ENCODE measurements at regions not wholly inside any gene's neighbourhood (a gene's known extent, or its start where the extent isn't known, plus 50 kb on each side); places are given as distances from the start of the nearest gene placed in this dataset.

DNA sequence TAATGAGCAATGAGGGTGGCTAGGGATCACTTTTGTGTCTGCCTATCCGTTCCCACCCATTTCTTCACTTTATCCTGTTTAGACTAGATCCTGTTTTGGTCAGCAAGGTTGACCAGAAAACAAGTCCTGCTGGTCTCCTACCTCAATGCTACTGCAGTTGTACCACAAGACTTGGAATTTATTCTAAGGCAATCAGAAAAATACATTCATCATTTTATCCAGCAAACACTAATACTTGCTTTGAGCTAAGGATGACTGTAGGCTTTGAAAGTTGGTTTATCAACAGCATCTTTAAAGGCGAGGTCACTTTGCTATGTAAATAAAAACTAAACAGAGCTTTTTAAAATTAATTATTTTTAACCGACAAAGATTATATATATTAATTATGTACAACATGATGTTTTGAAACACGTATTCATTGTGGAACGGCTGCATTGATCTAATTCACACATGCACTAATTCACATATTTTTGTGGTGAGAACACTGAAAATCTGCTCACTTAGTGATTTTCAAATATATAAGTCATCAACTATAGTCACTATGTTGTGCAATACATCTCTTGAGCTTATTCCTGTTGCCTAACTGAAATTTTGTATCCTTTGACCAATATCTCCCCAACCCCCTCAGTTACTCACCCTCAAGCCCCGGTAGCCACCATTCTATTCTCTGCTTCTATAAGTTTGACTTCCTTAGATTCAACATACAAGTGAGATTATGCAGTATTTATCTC lies 125.9 kb upstream of the HS3ST3A1 start (continued):
- TF ChIP-seq, protein P1, sequence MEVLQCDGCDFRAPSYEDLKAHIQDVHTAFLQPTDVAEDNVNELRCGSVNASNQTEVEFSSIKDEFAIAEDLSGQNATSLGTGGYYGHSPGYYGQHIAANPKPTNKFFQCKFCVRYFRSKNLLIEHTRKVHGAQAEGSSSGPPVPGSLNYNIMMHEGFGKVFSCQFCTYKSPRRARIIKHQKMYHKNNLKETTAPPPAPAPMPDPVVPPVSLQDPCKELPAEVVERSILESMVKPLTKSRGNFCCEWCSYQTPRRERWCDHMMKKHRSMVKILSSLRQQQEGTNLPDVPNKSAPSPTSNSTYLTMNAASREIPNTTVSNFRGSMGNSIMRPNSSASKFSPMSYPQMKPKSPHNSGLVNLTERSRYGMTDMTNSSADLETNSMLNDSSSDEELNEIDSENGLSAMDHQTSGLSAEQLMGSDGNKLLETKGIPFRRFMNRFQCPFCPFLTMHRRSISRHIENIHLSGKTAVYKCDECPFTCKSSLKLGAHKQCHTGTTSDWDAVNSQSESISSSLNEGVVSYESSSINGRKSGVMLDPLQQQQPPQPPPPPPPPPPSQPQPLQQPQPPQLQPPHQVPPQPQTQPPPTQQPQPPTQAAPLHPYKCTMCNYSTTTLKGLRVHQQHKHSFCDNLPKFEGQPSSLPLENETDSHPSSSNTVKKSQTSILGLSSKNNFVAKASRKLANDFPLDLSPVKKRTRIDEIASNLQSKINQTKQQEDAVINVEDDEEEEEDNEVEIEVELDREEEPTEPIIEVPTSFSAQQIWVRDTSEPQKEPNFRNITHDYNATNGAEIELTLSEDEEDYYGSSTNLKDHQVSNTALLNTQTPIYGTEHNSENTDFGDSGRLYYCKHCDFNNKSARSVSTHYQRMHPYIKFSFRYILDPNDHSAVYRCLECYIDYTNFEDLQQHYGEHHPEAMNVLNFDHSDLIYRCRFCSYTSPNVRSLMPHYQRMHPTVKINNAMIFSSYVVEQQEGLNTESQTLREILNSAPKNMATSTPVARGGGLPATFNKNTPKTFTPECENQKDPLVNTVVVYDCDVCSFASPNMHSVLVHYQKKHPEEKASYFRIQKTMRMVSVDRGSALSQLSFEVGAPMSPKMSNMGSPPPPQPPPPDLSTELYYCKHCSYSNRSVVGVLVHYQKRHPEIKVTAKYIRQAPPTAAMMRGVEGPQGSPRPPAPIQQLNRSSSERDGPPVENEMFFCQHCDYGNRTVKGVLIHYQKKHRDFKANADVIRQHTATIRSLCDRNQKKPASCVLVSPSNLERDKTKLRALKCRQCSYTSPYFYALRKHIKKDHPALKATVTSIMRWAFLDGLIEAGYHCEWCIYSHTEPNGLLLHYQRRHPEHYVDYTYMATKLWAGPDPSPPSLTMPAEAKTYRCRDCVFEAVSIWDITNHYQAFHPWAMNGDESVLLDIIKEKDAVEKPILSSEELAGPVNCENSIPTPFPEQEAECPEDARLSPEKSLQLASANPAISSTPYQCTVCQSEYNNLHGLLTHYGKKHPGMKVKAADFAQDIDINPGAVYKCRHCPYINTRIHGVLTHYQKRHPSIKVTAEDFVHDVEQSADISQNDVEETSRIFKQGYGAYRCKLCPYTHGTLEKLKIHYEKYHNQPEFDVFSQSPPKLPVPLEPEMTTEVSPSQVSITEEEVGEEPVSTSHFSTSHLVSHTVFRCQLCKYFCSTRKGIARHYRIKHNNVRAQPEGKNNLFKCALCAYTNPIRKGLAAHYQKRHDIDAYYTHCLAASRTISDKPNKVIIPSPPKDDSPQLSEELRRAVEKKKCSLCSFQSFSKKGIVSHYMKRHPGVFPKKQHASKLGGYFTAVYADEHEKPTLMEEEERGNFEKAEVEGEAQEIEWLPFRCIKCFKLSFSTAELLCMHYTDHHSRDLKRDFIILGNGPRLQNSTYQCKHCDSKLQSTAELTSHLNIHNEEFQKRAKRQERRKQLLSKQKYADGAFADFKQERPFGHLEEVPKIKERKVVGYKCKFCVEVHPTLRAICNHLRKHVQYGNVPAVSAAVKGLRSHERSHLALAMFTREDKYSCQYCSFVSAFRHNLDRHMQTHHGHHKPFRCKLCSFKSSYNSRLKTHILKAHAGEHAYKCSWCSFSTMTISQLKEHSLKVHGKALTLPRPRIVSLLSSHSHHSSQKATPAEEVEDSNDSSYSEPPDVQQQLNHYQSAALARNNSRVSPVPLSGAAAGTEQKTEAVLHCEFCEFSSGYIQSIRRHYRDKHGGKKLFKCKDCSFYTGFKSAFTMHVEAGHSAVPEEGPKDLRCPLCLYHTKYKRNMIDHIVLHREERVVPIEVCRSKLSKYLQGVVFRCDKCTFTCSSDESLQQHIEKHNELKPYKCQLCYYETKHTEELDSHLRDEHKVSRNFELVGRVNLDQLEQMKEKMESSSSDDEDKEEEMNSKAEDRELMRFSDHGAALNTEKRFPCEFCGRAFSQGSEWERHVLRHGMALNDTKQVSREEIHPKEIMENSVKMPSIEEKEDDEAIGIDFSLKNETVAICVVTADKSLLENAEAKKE (CRISPR knock-in tag; IDR thresholded peaks at IDR 0.05) = no peak

DNA sequence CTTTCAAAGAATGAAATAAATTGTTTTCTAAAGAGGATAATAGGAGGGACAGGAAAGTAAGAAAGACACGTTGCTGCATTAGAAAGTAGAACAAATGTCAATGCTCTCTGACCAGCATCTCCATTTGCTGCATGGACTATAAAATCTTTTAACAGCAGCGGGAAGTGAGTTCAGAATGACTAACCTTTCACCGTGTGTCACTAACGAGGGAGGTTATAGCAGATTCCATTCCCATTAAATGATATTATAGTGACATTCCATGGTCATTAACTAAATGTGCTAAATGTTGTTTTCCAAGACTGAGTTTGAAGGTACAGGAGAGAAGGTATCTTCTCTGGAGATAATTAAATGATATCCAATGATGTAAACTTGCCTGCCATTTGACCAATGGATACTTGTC lies 127.1 kb upstream of the HS3ST3A1 start:
- Histone ChIP-seq H3K79me2 (replicated peaks; ENCODE audit: insufficient read depth) (no peaks in the 10 kb centered on the region), H3K27me3 (ENCODE audit: insufficient read depth) (no peaks in the 10 kb centered on the region), H3K4me3 (no peak overlapping the region), H3K4me2 (no peak overlapping the region), H3K27ac (ENCODE audit: low read depth) (no peak overlapping the region), H4K20me1 (replicated peaks; ENCODE audit: insufficient read depth) (no peaks in the 10 kb centered on the region), H3F3A (replicated peaks; ENCODE audit: low read depth) (no peaks in the 10 kb centered on the region), H3K36me3 (ENCODE audit: insufficient read depth) (no peaks in the 10 kb centered on the region), H3K4me1 (ENCODE audit: insufficient read depth) (no peaks in the 10 kb centered on the region), H2AFZ (no peak overlapping the region), H3K9me2 (ENCODE audit: insufficient read depth) (0 out of 2 replicates have a peak, but pooled peaks cover 6% of the 10 kb centered on the region)
- no peaks in the 10 kb centered on the region for H3K4me1 Mint-ChIP-seq
- H3K4me3 Mint-ChIP-seq = no peak overlapping the region
- ATAC-seq (no peak), DNase-seq (ENCODE audit: low spot score) (no peak)
- H3K27ac Mint-ChIP-seq = no peak overlapping the region
- H3K36me3 Mint-ChIP-seq (ENCODE audit: low read depth) = peaks cover 8% of the 10 kb centered on the region
- peaks cover 2% of the 10 kb centered on the region for H3K27me3 Mint-ChIP-seq (ENCODE audit: insufficient read depth, low read depth, poor library complexity)
- peaks cover 15% of the 10 kb centered on the region for H3K9me3 Mint-ChIP-seq
- TF ChIP-seq POLR2AphosphoS5 (IDR thresholded peaks at IDR 0.05; ENCODE audit: low read depth) = no peak
- TF ChIP-seq EZH2phosphoT487 (IDR thresholded peaks at IDR 0.05; ENCODE audit: unreplicated experiment) = no peak
- TF ChIP-seq, protein P2, sequence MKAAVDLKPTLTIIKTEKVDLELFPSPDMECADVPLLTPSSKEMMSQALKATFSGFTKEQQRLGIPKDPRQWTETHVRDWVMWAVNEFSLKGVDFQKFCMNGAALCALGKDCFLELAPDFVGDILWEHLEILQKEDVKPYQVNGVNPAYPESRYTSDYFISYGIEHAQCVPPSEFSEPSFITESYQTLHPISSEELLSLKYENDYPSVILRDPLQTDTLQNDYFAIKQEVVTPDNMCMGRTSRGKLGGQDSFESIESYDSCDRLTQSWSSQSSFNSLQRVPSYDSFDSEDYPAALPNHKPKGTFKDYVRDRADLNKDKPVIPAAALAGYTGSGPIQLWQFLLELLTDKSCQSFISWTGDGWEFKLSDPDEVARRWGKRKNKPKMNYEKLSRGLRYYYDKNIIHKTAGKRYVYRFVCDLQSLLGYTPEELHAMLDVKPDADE (IDR thresholded peaks at IDR 0.05) = no peak
- TF ChIP-seq JUNB (IDR thresholded peaks at IDR 0.05; ENCODE audit: unreplicated experiment) = no peak
- no peak for TF ChIP-seq ZNF331 (CRISPR knock-in tag; IDR thresholded peaks at IDR 0.05; ENCODE audit: low read depth)
- no peak for TF ChIP-seq NANOG (IDR thresholded peaks at IDR 0.05; ENCODE audit: borderline replicate concordance)
- TF ChIP-seq, protein P3, sequence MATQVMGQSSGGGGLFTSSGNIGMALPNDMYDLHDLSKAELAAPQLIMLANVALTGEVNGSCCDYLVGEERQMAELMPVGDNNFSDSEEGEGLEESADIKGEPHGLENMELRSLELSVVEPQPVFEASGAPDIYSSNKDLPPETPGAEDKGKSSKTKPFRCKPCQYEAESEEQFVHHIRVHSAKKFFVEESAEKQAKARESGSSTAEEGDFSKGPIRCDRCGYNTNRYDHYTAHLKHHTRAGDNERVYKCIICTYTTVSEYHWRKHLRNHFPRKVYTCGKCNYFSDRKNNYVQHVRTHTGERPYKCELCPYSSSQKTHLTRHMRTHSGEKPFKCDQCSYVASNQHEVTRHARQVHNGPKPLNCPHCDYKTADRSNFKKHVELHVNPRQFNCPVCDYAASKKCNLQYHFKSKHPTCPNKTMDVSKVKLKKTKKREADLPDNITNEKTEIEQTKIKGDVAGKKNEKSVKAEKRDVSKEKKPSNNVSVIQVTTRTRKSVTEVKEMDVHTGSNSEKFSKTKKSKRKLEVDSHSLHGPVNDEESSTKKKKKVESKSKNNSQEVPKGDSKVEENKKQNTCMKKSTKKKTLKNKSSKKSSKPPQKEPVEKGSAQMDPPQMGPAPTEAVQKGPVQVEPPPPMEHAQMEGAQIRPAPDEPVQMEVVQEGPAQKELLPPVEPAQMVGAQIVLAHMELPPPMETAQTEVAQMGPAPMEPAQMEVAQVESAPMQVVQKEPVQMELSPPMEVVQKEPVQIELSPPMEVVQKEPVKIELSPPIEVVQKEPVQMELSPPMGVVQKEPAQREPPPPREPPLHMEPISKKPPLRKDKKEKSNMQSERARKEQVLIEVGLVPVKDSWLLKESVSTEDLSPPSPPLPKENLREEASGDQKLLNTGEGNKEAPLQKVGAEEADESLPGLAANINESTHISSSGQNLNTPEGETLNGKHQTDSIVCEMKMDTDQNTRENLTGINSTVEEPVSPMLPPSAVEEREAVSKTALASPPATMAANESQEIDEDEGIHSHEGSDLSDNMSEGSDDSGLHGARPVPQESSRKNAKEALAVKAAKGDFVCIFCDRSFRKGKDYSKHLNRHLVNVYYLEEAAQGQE (IDR thresholded peaks at IDR 0.05; ENCODE audit: unreplicated experiment) = no peak
- no peak for TF ChIP-seq EZH2 (IDR thresholded peaks at IDR 0.05; ENCODE audit: low read depth, unreplicated experiment)
- no peak for TF ChIP-seq ZNF114 (CRISPR knock-in tag; IDR thresholded peaks at IDR 0.05)

All from GM23338 (cell line).